ENCODE measurements at regions not wholly inside any gene's neighbourhood (a gene's known extent, or its start where the extent isn't known, plus 50 kb on each side); places are given as distances from the start of the nearest gene placed in this dataset.

GRCh38 chr16:81175325-81175891 is 63.1 kb upstream of the BCO1 start:
- TF ChIP-seq, protein P1, sequence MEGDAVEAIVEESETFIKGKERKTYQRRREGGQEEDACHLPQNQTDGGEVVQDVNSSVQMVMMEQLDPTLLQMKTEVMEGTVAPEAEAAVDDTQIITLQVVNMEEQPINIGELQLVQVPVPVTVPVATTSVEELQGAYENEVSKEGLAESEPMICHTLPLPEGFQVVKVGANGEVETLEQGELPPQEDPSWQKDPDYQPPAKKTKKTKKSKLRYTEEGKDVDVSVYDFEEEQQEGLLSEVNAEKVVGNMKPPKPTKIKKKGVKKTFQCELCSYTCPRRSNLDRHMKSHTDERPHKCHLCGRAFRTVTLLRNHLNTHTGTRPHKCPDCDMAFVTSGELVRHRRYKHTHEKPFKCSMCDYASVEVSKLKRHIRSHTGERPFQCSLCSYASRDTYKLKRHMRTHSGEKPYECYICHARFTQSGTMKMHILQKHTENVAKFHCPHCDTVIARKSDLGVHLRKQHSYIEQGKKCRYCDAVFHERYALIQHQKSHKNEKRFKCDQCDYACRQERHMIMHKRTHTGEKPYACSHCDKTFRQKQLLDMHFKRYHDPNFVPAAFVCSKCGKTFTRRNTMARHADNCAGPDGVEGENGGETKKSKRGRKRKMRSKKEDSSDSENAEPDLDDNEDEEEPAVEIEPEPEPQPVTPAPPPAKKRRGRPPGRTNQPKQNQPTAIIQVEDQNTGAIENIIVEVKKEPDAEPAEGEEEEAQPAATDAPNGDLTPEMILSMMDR (conservative IDR thresholded peaks at IDR 0.05), result no peak
- TF ChIP-seq EZH2 (IDR thresholded peaks at IDR 0.05; ENCODE audit: low read depth), result no peak

All from PC-9 (cell line).